HG03060 (cell line): ENCODE measurements at regions not wholly inside any gene's neighbourhood (a gene's known extent, or its start where the extent isn't known, plus 50 kb on each side); places are given as distances from the start of the nearest gene placed in this dataset.
"Not testable (repeated sequence)": the region's sequence is repeated elsewhere in the genome, so short reads cannot be mapped to it uniquely, and the experiment has no call there.

Experiments used
- ATAC-seq: cut with Tn5 transposase; IDR thresholded peaks from one replicate; pipeline ENCODE4 v1.9.1; 2021; ENCODE audit warnings: low read depth, moderate number of reproducible peaks; ENCODE audit not compliant: unreplicated experiment

- no peak for ATAC-seq
These were observed 585.8 kb upstream of the SEMA6A start for GRCh38 chr5:117160391-117160790.

DNA sequence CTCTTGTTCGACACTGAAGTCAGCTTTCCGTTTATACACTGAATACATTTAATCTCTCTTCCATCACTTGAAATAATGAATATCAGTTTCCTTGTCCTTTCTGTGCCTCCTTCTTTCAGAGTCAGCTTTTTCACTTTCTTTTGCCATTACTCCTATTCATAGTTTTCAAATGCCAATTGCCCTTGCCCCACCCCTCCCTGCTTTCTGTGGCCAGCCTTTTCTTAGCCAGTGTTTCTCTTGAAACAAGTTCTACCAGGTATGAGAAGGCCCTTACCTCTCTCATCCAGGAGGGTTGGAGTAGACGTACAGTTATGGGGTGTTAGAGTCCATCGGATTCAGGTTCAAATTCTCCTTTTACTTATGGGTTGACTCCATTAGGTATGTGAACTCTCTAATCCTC, 574.7 kb upstream of the SEMA6A start:
- ATAC-seq: no peak

- no peak for ATAC-seq
These were observed 569.5 kb upstream of the SEMA6A start for GRCh38 chr5:117144086-117144485.

DNA sequence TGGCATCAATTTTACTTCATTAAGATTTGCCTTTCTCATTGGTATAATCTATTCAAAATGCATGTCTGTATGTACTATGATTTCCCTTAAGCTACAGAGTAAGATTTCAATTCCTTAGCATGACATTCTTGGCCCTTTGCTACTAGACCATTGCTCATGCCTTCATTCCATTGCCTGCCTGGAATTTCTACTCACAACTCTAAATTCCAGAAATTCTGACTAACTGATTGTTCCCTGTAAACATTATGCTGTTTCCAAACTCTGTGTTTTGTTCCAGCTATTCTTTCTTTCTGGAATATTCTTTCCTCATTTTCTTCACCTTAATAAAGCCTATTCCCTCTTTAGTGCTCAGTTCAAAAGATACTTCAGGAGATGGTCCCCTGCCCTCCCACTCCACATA, 568.8 kb upstream of the SEMA6A start:
- no peak for ATAC-seq

- ATAC-seq: no peak
These were observed 563.9 kb upstream of the SEMA6A start for GRCh38 chr5:117138523-117138922.

DNA sequence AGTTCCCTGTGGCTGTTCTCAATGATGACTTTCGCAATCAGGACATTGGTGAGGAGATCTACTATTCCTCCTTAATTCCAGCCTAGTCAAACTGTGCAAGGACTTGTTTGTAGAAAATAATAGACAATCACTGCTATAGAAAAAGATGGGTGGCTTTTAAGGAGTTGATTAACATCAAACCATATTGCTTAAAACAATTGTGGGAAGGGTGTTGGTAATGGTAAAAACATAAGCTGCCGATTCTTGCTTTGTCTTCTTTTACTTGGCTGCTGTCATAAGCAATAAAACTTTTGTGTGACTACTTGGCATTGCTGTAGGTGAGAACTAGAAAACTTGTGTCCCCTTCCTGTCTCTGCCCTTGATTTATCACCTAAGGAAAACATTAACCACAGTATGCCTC, 561.2 kb upstream of the SEMA6A start:
- no peak for ATAC-seq

DNA sequence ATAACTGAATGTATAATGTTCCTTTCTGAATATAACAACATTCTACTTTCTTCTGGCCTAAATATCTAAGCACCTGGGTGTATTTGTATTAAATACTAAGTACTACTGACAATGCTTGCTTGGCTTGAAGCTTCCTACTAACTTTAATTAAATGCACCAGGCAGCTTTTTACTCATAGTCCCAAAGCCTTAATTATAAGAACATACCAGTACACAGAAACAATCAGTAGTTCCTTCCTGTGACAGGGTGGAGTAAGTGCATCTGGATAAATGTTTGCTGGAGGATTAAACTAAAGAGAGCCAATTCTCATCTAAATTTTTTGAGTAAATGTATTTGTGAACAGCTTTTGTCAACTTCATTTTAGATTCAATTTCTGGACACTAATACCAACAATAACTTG, 558.6 kb upstream of the SEMA6A start:
- ATAC-seq: no peak

GRCh38 chr5:117131876-117132275, 557.3 kb upstream of the SEMA6A start:
- no peak for ATAC-seq

DNA sequence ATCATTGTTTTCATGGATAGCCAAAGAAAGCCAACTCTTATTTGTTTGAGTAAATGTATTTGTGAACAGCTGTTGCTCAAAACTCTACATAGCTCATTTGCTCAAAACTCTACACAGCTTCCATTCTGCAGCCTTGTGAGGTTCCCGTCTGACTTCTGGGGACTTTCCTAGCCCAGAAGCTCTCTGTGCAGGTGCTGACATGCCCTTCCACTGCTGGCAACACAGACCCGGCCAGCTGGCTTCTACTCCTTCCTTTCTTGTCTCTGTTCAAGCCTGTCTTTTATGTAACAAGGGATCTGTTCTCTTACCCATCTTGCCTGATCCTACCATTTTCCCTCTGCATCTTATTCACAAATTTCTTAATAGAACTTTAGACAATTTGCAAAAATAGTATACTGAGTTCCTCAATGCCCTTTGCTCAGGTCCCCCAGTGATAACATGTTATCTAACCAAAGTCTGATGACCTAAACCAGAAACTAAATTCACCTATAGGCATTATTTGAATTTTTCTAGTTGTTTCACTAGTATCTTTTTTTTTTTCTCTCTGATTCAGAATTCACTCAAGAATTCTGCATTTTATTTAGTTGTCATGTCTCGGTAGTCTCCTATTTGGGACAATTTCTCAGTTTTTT, 556.5 kb upstream of the SEMA6A start:
- peak; percentile 75 for ATAC-seq

GRCh38 chr5:117118499-117118898, 543.9 kb upstream of the SEMA6A start:
- no peak for ATAC-seq

GRCh38 chr5:117117314-117117713, 542.7 kb upstream of the SEMA6A start:
- not testable (repeated sequence) for ATAC-seq

GRCh38 chr5:117110548-117110947, 535.9 kb upstream of the SEMA6A start:
- no peak for ATAC-seq

GRCh38 chr5:117107859-117108258, 533.2 kb upstream of the SEMA6A start:
- peak; percentile 82 for ATAC-seq

- no peak for ATAC-seq
These were observed 529.1 kb upstream of the SEMA6A start for GRCh38 chr5:117103703-117104102.

DNA sequence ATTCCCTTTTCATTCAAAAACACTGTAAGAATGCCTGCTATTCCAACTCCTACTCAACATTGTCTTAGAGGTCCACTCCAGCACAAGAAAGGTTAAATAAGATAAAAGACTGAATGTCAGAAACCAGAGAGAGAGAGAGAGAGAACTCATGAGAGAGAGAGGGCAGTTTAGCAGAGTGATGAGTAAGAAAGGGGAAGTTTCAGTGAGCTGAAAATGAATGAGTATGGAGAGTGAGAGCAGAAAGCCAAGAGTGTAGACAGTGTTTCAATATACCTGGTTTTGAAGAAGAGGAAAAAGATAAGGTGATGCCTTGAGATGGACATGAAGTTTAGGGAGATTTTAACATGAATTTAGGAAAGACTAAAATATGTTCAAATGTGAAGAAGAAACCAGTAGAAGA, 528.0 kb upstream of the SEMA6A start:
- ATAC-seq: peak; percentile 60

- no peak for ATAC-seq
These were observed 525.6 kb upstream of the SEMA6A start for GRCh38 chr5:117100176-117100575.

DNA sequence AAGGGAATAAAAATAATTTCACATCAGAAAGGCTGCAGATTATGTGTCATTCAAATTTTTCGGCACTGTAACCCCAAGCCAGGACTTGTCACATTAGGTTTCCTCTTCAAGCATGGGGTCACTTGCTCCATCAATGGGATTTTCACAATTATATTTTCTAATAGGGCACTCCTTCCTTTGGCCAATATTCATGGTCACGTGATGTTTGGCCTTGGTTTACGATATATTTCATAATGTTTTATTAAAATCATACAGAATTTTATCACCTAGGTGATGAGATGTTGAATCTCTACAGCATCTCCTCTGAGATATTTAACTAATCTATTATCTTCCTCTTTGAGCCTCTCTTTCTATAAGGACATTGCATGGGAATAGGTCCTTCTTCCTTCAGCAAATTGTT, 523.5 kb upstream of the SEMA6A start:
- no peak for ATAC-seq

DNA sequence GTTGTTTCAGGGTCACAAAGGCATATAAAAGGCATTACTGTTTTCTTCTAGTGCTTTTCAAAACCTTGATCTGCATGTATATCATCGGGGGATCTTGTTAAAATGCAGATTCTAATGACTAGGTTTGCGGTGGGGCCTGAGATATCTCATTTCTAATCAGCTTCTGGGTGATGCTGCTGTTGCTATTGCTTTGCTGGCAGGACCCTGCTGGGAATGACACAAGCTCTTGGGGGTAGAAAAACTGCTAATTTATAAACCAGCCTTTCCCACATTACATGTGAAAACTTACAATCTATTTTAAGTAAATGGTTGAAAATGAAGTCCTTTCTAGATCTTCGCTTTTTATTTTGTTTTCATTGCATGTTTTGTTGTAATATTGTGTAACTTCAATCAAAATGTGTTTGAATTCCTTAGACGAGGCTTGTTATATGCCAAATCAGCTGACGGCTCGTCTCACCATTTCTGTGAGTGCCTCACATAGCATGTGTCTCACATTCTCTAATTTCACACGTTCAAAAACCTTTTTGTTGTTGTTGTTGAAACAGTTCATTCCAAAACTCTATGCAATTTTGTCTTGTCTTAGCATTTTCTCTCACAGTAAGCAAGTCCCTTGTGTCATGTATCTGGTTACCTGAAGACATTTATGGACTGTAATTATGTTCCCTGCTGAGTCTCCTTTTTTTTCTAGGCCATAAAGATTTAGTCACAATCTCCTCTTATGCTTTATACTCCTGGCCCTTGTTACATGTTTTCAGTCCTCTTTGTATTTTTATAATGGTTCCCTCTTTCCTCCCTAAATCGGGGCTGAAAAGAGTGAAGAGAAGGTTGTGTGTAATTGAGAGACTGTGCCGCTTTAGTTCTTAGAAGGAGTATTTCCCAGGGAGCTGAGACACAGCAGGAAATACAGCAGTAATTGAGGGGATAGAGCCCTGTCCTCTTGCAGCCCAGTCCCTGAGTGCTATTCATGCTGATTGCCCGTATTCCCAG, 521.0 kb upstream of the SEMA6A start:
- no peak for ATAC-seq

- ATAC-seq: no peak
These were observed 519.6 kb upstream of the SEMA6A start for GRCh38 chr5:117094114-117094815.

DNA sequence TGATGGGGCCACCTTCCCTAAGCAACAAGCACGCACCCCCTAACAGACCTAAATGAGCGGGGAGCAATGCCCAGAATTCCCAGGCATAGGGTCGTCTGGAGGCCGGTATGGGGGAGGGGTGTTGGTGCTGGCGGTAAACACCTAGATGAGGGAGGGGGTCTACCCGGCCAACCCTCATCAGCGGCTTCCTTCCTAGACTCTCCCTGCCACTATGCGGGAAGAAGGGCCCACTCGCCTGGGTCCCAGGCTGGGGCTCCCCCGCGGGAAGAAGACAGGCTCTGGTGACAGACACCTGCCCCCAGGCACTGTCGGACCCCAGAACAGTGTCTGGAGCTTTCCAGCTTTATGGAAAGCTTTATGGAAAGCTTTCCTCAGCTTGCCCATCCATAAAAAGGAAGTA, 519.0 kb upstream of the SEMA6A start:
- ATAC-seq: no peak

DNA sequence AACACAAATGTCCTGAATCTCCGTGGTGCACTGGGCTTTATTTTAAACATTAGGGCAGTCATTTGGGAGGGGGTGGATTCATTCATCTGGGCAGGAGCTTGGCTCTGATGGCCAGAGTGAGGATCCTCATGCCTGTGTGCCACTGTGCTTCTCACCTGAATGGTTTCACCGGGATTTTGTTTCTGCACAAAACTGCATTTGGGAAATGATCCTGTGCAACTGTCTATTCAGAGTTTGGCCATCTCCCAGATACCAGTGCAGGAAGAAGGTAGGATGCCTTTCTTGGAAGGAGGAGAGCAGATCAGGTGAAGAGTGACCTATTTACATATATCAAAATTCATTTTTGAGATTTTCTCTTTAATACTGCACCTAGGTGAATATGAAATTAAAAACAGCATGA, 514.4 kb upstream of the SEMA6A start:
- ATAC-seq: no peak
